NT2/D1 (cell line): ENCODE measurements at regions not wholly inside any gene's neighbourhood (a gene's known extent, or its start where the extent isn't known, plus 50 kb on each side); places are given as distances from the start of the nearest gene placed in this dataset.

Experiments
- SUZ12 ChIP-seq: IDR thresholded peaks from 2 replicates; pipeline ENCODE4 v1.6.1; 2011; ENCODE audit not compliant: insufficient read length, insufficient read depth; ENCODE audit errors: extremely low read depth
- YY1 ChIP-seq: IDR thresholded peaks from 2 replicates; pipeline ENCODE4 v1.6.1; 2011; ENCODE audit not compliant: insufficient read length, insufficient read depth

DNA sequence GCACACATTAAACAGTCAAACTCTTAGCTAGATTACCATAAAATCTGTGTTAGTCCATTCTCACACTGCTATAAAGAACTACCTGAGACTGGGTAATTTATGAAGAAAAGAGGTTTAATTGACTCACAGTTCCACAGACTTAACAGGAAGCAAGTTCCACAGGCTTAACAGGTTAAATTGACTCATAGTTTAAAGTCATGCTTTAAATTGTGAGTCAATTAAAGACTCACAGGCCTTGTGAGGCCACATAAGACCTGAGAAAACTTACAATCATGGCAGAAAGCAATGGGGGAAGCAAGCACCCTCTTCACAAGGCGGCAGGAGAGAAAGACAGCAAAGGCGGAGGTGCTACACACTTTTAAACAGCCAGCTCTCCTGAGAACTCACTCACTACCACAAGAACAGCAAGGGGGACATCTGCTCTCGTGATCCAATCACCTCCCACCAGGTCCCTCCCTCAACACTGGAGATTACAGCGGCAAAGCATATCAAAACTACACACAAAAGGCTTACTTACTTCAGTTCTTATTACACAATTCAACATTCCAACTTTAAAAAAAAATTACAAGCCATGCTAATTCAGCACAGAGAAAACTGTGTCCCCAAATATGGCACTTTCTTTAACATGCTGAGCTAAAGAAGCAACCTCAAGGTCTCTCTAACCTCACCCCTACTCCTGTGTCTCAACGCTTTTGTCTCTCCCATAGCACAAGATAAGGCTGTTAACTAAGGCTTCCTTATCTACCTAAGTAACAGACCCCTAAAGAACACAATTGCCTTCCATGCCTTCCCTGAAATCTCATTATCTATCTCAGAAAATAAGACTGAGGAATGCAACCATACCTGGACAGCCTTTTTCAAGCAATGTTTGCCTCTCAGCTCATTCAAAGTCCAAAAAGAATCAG, 805.1 kb downstream of the NR2F1-AS1 start:
- TF ChIP-seq YY1: no peak
- TF ChIP-seq SUZ12: no peak
